Keratinocyte (primary cell): ENCODE measurements at regions not wholly inside any gene's neighbourhood (a gene's known extent, or its start where the extent isn't known, plus 50 kb on each side); places are given as distances from the start of the nearest gene placed in this dataset.

Source experiments
- DNase-seq: peaks from one replicate; pipeline ENCODE4 v3.0.0-alpha.2; 2011; ENCODE audit warnings: low read depth, missing footprints, low spot score
- FAIRE-seq: peaks from 2 replicates; lab custom pipeline; 2011; peaks lifted over from hg19 to GRCh38; lab: Jason Lieb, UNC
- H2AFZ ChIP-seq: 2 replicates; pipeline ENCODE4 v1.6.0; 2012; ENCODE audit warnings: low read length, control low read depth, inconsistent platforms; ENCODE audit not compliant: control insufficient read depth
- H3K27ac ChIP-seq: 2 replicates; pipeline ENCODE4 v1.5.1; 2011; ENCODE audit warnings: low read length; ENCODE audit not compliant: control insufficient read depth, insufficient read depth
- H3K27me3 ChIP-seq: 3 replicates; pipeline ENCODE4 v1.6.0; 2011; ENCODE audit warnings: low read length; ENCODE audit not compliant: control insufficient read depth, insufficient read depth; ENCODE audit errors: extremely low read depth
- H3K36me3 ChIP-seq, 2 experiments: 2 replicates in 1 of 2; 3 replicates in 1 of 2; pipeline ENCODE4 v1.5.1; 2011; ENCODE audit warnings: low read length in 2 of 2, mild to moderate bottlenecking in 1 of 2; ENCODE audit not compliant: control insufficient read depth in 2 of 2, insufficient read depth in 2 of 2; ENCODE audit errors: extremely low read depth in 1 of 2
- H3K4me1 ChIP-seq: 3 replicates; pipeline ENCODE4 v1.5.1; 2011; ENCODE audit warnings: low read length; ENCODE audit not compliant: control insufficient read depth, insufficient read depth; ENCODE audit errors: extremely low read depth
- H3K4me2 ChIP-seq: 3 replicates; pipeline ENCODE4 v1.6.0; 2011; ENCODE audit warnings: low read depth, low read length; ENCODE audit not compliant: control insufficient read depth, insufficient read depth; ENCODE audit errors: extremely low read depth
- H3K4me3 ChIP-seq, 3 experiments: fragments of 200-600 bp in 1 of 3; sonication (generic) in 1 of 3; 2 replicates in 2 of 3; 3 replicates in 1 of 3; pipeline ENCODE4 v1.5.1; 2011 to 2016; ENCODE audit warnings: low read length in 3 of 3, mild to moderate bottlenecking in 3 of 3, control low read depth in 2 of 3, inconsistent platforms in 1 of 3, low read depth in 1 of 3, mixed read lengths in 1 of 3, mixed run types in 1 of 3, moderate library complexity in 1 of 3; ENCODE audit not compliant: control insufficient read depth in 2 of 3, insufficient read depth in 2 of 3; ENCODE audit errors: extremely low read depth in 1 of 3
- H3K79me2 ChIP-seq: 2 replicates; pipeline ENCODE4 v1.6.0; 2012; ENCODE audit warnings: low read length; ENCODE audit not compliant: control insufficient read depth, insufficient read depth
- H3K9ac ChIP-seq: 3 replicates; pipeline ENCODE4 v1.6.0; 2011; ENCODE audit warnings: low read length; ENCODE audit not compliant: control insufficient read depth, insufficient read depth; ENCODE audit errors: extremely low read depth
- H3K9me1 ChIP-seq: 3 replicates; pipeline ENCODE4 v1.6.0; 2011; ENCODE audit warnings: low read length; ENCODE audit not compliant: control insufficient read depth, insufficient read depth; ENCODE audit errors: extremely low read depth
- H3K9me3 ChIP-seq: 2 replicates; pipeline ENCODE4 v1.5.1; 2012; ENCODE audit warnings: low read depth, low read length; ENCODE audit not compliant: control insufficient read depth
- H4K20me1 ChIP-seq: 3 replicates; pipeline ENCODE4 v1.6.0; 2011; ENCODE audit warnings: low read length; ENCODE audit not compliant: control insufficient read depth, insufficient read depth; ENCODE audit errors: extremely low read depth
- CTCF ChIP-seq, 3 experiments: IDR thresholded peaks in 1 of 3; conservative IDR thresholded peaks in 1 of 3; optimal IDR thresholded peaks in 1 of 3; 2 replicates in 2 of 3; 3 replicates in 1 of 3; pipeline versions ENCODE3 to v1.5.1; 2011; ENCODE audit warnings: low read length in 3 of 3, mild to moderate bottlenecking in 3 of 3, moderate library complexity in 2 of 3, control low read depth in 1 of 3, inconsistent platforms in 1 of 3; ENCODE audit not compliant: insufficient read depth in 2 of 3; ENCODE audit errors: extremely low read depth in 1 of 3
- EZH2 ChIP-seq: IDR thresholded peaks from one replicate; pipeline ENCODE4 v1.6.1; 2012; ENCODE audit warnings: inconsistent platforms, mild to moderate bottlenecking, low read length, moderate library complexity
- dilution Hi-C: fragments of 300-500 bp; cut with MboI; formaldehyde crosslinking; loops from one replicate; pipeline ENCODE4 v1.7.0; 2020; ENCODE audit warnings: low sequenced_read_pairs; ENCODE audit not compliant: extremely low pct_ligation_motif_present

- TF ChIP-seq CTCF (optimal IDR thresholded peaks at IDR 0.05 in 1 of 3, IDR thresholded peaks at IDR 0.05 in 1 of 3, conservative IDR thresholded peaks at IDR 0.05 in 1 of 3; ENCODE audit: extremely low read depth in 1 of 3, insufficient read depth in 2 of 3, low read length in 3 of 3) (no peak), EZH2 (no peak)
- H4K20me1 ChIP-seq: no peaks in the 10 kb centered on the region
Observed at GRCh38 chr5:129359450-129359849, 100.6 kb upstream of the ADAMTS19 start.

GRCh38 chr5:129361441-129362025 lies 98.6 kb upstream of the ADAMTS19 start:
- Histone ChIP-seq H3K27ac (no peak overlapping the region), H3K27me3 (no peaks in the 10 kb centered on the region), H3K4me3 (no peak overlapping the region), H2AFZ (no peak overlapping the region), H3K9me1 (no peaks in the 10 kb centered on the region), H3K79me2 (no peaks in the 10 kb centered on the region), H4K20me1 (no peaks in the 10 kb centered on the region), H3K4me2 (no peak overlapping the region), H3K4me1 (peaks cover 16% of the 10 kb centered on the region), H3K9me3 (no peaks in the 10 kb centered on the region), H3K9ac (no peak overlapping the region), H3K36me3 (no peaks in the 10 kb centered on the region)
- dilution Hi-C loops: no loop called here
- TF ChIP-seq CTCF (optimal IDR thresholded peaks at IDR 0.05 in 1 of 3, IDR thresholded peaks at IDR 0.05 in 1 of 3, conservative IDR thresholded peaks at IDR 0.05 in 1 of 3; ENCODE audit: extremely low read depth in 1 of 3, insufficient read depth in 2 of 3, low read length in 3 of 3) (peak in 2 of 3 experiments; percentile 39 to 46), EZH2 (no peak)
- FAIRE-seq (no peak), DNase-seq (no peak)

More at GRCh38 chr5:129359450-129359849, 100.6 kb upstream of the ADAMTS19 start:
- Histone ChIP-seq H3K27me3 (no peaks in the 10 kb centered on the region), H3K27ac (no peak overlapping the region), H3K36me3 (no peaks in the 10 kb centered on the region), H3K4me2 (peak overlapping the region; percentile 69), H3K9me3 (no peaks in the 10 kb centered on the region), H2AFZ (peak overlapping the region; percentile 57), H3K9me1 (no peaks in the 10 kb centered on the region), H3K9ac (no peak overlapping the region), H3K4me1 (peaks cover 16% of the 10 kb centered on the region), H3K4me3 (peak overlapping the region in 1 of 3 experiments; percentile 49), H3K79me2 (no peaks in the 10 kb centered on the region)
- DNase-seq (peak; percentile 35), FAIRE-seq (peak; percentile 97)
- dilution Hi-C loops: no loop called here
